ENCODE measurements at regions not wholly inside any gene's neighbourhood (a gene's known extent, or its start where the extent isn't known, plus 50 kb on each side); places are given as distances from the start of the nearest gene placed in this dataset.

GRCh38 chr14:100394886-100395672 is 71.9 kb downstream of the SLC25A47 start:
- FAIRE-seq (no peak), DNase-seq (ENCODE audit: low read depth) (no peak)
- H3K27me3 ChIP-seq (ENCODE audit: insufficient read depth, low read length) = no peaks in the 10 kb centered on the region
- H4K20me1 ChIP-seq (ENCODE audit: insufficient read depth, low read length) = peaks cover 34% of the 10 kb centered on the region
- H3K4me1 ChIP-seq (ENCODE audit: insufficient read depth, low read length) = peaks cover 4% of the 10 kb centered on the region
- no peaks in the 10 kb centered on the region for H3K27me3 Mint-ChIP-seq (ENCODE audit: low read depth, unreplicated experiment)
- no peak overlapping the region for H3K4me3 Mint-ChIP-seq (ENCODE audit: unreplicated experiment)
- H3K36me3 ChIP-seq (ENCODE audit: insufficient read depth, low read length) = no peaks in the 10 kb centered on the region
- peaks cover 25% of the 10 kb centered on the region for H3K79me2 ChIP-seq (ENCODE audit: insufficient read depth, low read length)
- H2AFZ ChIP-seq (ENCODE audit: low read depth, low read length) = no peak overlapping the region
- TF ChIP-seq EZH2 (IDR thresholded peaks at IDR 0.05; ENCODE audit: insufficient read depth, low read length) (no peak), CTCF (IDR thresholded peaks at IDR 0.05; ENCODE audit: insufficient read depth, low read depth, low read length) (no peak)
- H3K4me1 Mint-ChIP-seq (ENCODE audit: low read depth, unreplicated experiment) = peaks cover 34% of the 10 kb centered on the region
- H3K4me3 ChIP-seq (ENCODE audit: insufficient read depth, low read depth, low read length) = no peak overlapping the region
- H3K27ac Mint-ChIP-seq (ENCODE audit: unreplicated experiment) = no peak overlapping the region
- no peaks in the 10 kb centered on the region for H3K9me3 Mint-ChIP-seq (ENCODE audit: unreplicated experiment)
- H3K36me3 Mint-ChIP-seq (ENCODE audit: low read depth, unreplicated experiment) = peaks cover 7% of the 10 kb centered on the region
- H3K27ac ChIP-seq (ENCODE audit: low read depth, low read length) = no peak overlapping the region
- no peak overlapping the region for H3K9ac ChIP-seq (ENCODE audit: low read length)
- no peak overlapping the region for H3K4me2 ChIP-seq (ENCODE audit: low read length)
- H3K9me3 ChIP-seq (ENCODE audit: insufficient read depth, low read depth, low read length) = no peaks in the 10 kb centered on the region

GRCh38 chr14:100396266-100396795 is 73.2 kb downstream of the SLC25A47 start:
- Histone ChIP-seq H4K20me1 (ENCODE audit: insufficient read depth, low read length) (peaks cover 39% of the 10 kb centered on the region), H3K4me3 (ENCODE audit: insufficient read depth, low read depth, low read length) (no peak overlapping the region), H3K4me2 (ENCODE audit: low read length) (no peak overlapping the region), H3K79me2 (ENCODE audit: insufficient read depth, low read length) (peaks cover 21% of the 10 kb centered on the region), H3K36me3 (ENCODE audit: insufficient read depth, low read length) (no peaks in the 10 kb centered on the region), H2AFZ (ENCODE audit: low read depth, low read length) (no peak overlapping the region), H3K4me1 (ENCODE audit: insufficient read depth, low read length) (peaks cover 7% of the 10 kb centered on the region), H3K27ac (ENCODE audit: low read depth, low read length) (no peak overlapping the region), H3K9ac (ENCODE audit: low read length) (no peak overlapping the region), H3K27me3 (ENCODE audit: insufficient read depth, low read length) (no peaks in the 10 kb centered on the region), H3K9me3 (ENCODE audit: insufficient read depth, low read depth, low read length) (no peaks in the 10 kb centered on the region)
- DNase-seq (ENCODE audit: low read depth) (no peak), FAIRE-seq (no peak)
- Mint-ChIP-seq H3K9me3 (ENCODE audit: unreplicated experiment) (no peaks in the 10 kb centered on the region), H3K4me3 (ENCODE audit: unreplicated experiment) (no peak overlapping the region), H3K27ac (ENCODE audit: unreplicated experiment) (no peak overlapping the region), H3K27me3 (ENCODE audit: low read depth, unreplicated experiment) (no peaks in the 10 kb centered on the region), H3K4me1 (ENCODE audit: low read depth, unreplicated experiment) (peaks cover 30% of the 10 kb centered on the region), H3K36me3 (ENCODE audit: low read depth, unreplicated experiment) (peaks cover 8% of the 10 kb centered on the region)
- no peak for TF ChIP-seq CTCF (IDR thresholded peaks at IDR 0.05; ENCODE audit: insufficient read depth, low read depth, low read length)
- TF ChIP-seq EZH2 (IDR thresholded peaks at IDR 0.05; ENCODE audit: insufficient read depth, low read length) = no peak

GRCh38 chr14:100397005-100397404 is 73.9 kb downstream of the SLC25A47 start:
- Histone ChIP-seq H3K9ac (ENCODE audit: low read length) (no peak overlapping the region), H3K27ac (ENCODE audit: low read depth, low read length) (no peak overlapping the region), H4K20me1 (ENCODE audit: insufficient read depth, low read length) (peaks cover 45% of the 10 kb centered on the region), H3K4me1 (ENCODE audit: insufficient read depth, low read length) (peaks cover 7% of the 10 kb centered on the region), H3K27me3 (ENCODE audit: insufficient read depth, low read length) (no peaks in the 10 kb centered on the region), H3K4me2 (ENCODE audit: low read length) (no peak overlapping the region), H3K79me2 (ENCODE audit: insufficient read depth, low read length) (peaks cover 21% of the 10 kb centered on the region), H2AFZ (ENCODE audit: low read depth, low read length) (no peak overlapping the region), H3K9me3 (ENCODE audit: insufficient read depth, low read depth, low read length) (no peaks in the 10 kb centered on the region), H3K4me3 (ENCODE audit: insufficient read depth, low read depth, low read length) (no peak overlapping the region), H3K36me3 (ENCODE audit: insufficient read depth, low read length) (no peaks in the 10 kb centered on the region)
- Mint-ChIP-seq H3K36me3 (ENCODE audit: low read depth, unreplicated experiment) (peaks cover 12% of the 10 kb centered on the region), H3K27me3 (ENCODE audit: low read depth, unreplicated experiment) (no peaks in the 10 kb centered on the region), H3K27ac (ENCODE audit: unreplicated experiment) (no peak overlapping the region), H3K4me1 (ENCODE audit: low read depth, unreplicated experiment) (peaks cover 35% of the 10 kb centered on the region), H3K4me3 (ENCODE audit: unreplicated experiment) (no peak overlapping the region), H3K9me3 (ENCODE audit: unreplicated experiment) (no peaks in the 10 kb centered on the region)
- FAIRE-seq = no peak
- DNase-seq (ENCODE audit: low read depth) = no peak
- TF ChIP-seq CTCF (IDR thresholded peaks at IDR 0.05; ENCODE audit: insufficient read depth, low read depth, low read length) = no peak
- no peak for TF ChIP-seq EZH2 (IDR thresholded peaks at IDR 0.05; ENCODE audit: insufficient read depth, low read length)
